HEK293 (cell line): ENCODE measurements at regions not wholly inside any gene's neighbourhood (a gene's known extent, or its start where the extent isn't known, plus 50 kb on each side); places are given as distances from the start of the nearest gene placed in this dataset.

Source experiments
- CTCF ChIP-seq: fragments of 450-650 bp; formaldehyde crosslinking; IDR thresholded peaks from 2 replicates; pipeline ENCODE4 v1.5.1; 2016; ENCODE audit warnings: missing biosample characterization, missing genetic modification characterization
- OVOL3 ChIP-seq: fragments of 450-650 bp; formaldehyde crosslinking; IDR thresholded peaks from 2 replicates; pipeline ENCODE4 v1.5.1; 2016; ENCODE audit warnings: missing biosample characterization, missing genetic modification characterization
- REST ChIP-seq: fragments of 450-650 bp; formaldehyde crosslinking; IDR thresholded peaks from 2 replicates; pipeline ENCODE4 v1.5.1; 2016; ENCODE audit warnings: missing biosample characterization, missing genetic modification characterization
- ZNF776 ChIP-seq: fragments of 450-650 bp; formaldehyde crosslinking; IDR thresholded peaks from 2 replicates; pipeline ENCODE4 v1.5.0; 2017; ENCODE audit warnings: missing biosample characterization, missing genetic modification characterization, borderline replicate concordance

- TF ChIP-seq CTCF (tag by site-specific recombination) (no peak), REST (tag by site-specific recombination) (no peak), OVOL3 (tag by site-specific recombination) (no peak), ZNF776 (tag by site-specific recombination) (no peak)
Measured at GRCh38 chr4:171022824-171023230, 790.4 kb upstream of the GALNTL6 start.
